Neural progenitor cell (in vitro differentiated cells): ENCODE measurements at regions not wholly inside any gene's neighbourhood (a gene's known extent, or its start where the extent isn't known, plus 50 kb on each side); places are given as distances from the start of the nearest gene placed in this dataset.

Experiments used
- DNase-seq: peaks from one replicate; pipeline ENCODE4 v3.0.0-alpha.2; 2016; ENCODE audit warnings: low spot score
- H2AFZ ChIP-seq: fragments of 200-600 bp; sonication (generic); replicated peaks from 2 replicates; pipeline ENCODE4 v1.6.1; 2016; ENCODE audit warnings: antibody characterized with exemption
- H3F3A ChIP-seq: fragments of 200-600 bp; sonication (generic); 2 replicates; pipeline ENCODE4 v1.6.1; 2016; ENCODE audit warnings: antibody characterized with exemption, low read depth
- H3K27ac ChIP-seq: fragments of 200-600 bp; sonication (generic); 2 replicates; pipeline ENCODE4 v1.5.1; 2016; ENCODE audit warnings: mild to moderate bottlenecking
- H3K27me3 ChIP-seq: fragments of 200-600 bp; sonication (generic); 2 replicates; pipeline ENCODE4 v1.6.1; 2016; ENCODE audit warnings: mild to moderate bottlenecking, moderate library complexity
- H3K36me3 ChIP-seq: fragments of 200-600 bp; sonication (generic); 2 replicates; pipeline ENCODE4 v1.5.1; 2016
- H3K4me1 ChIP-seq: fragments of 200-600 bp; sonication (generic); 2 replicates; pipeline ENCODE4 v1.6.1; 2016; ENCODE audit warnings: mixed run types
- H3K4me2 ChIP-seq: fragments of 200-600 bp; sonication (generic); 2 replicates; pipeline ENCODE4 v1.6.1; 2016
- H3K4me3 ChIP-seq: fragments of 200-600 bp; sonication (generic); 2 replicates; pipeline ENCODE4 v1.5.1; 2016
- H3K79me2 ChIP-seq: fragments of 200-600 bp; sonication (generic); 2 replicates; pipeline ENCODE4 v1.6.1; 2016; ENCODE audit warnings: low read depth
- H3K9ac ChIP-seq: fragments of 200-600 bp; sonication (generic); 2 replicates; pipeline ENCODE4 v1.6.1; 2016
- H3K9me3 ChIP-seq: fragments of 200-600 bp; sonication (generic); 2 replicates; pipeline ENCODE4 v1.5.1; 2016; ENCODE audit warnings: low read depth
- H4K20me1 ChIP-seq: fragments of 200-600 bp; sonication (generic); 2 replicates; pipeline ENCODE4 v1.6.1; 2016; ENCODE audit warnings: low read depth
- H3K27ac Mint-ChIP-seq: 3 replicates; pipeline ENCODE4 v1.8.0; 2021; ENCODE audit warnings: mixed read lengths
- H3K27me3 Mint-ChIP-seq: 2 replicates; pipeline ENCODE4 v1.8.0; 2022; ENCODE audit warnings: low read depth, mild to moderate bottlenecking, inconsistent platforms, moderate library complexity, mixed read lengths; ENCODE audit not compliant: insufficient read depth
- H3K36me3 Mint-ChIP-seq: 3 replicates; pipeline ENCODE4 v1.8.0; 2021; ENCODE audit warnings: mixed read lengths
- H3K4me1 Mint-ChIP-seq: 3 replicates; pipeline ENCODE4 v1.8.0; 2021; ENCODE audit warnings: mixed read lengths
- H3K4me3 Mint-ChIP-seq: 3 replicates; pipeline ENCODE4 v1.8.0; 2021; ENCODE audit warnings: mild to moderate bottlenecking, moderate library complexity, mixed read lengths
- H3K9me3 Mint-ChIP-seq: 3 replicates; pipeline ENCODE4 v1.8.0; 2020; ENCODE audit warnings: mixed read lengths
- CTCF ChIP-seq: fragments of 200-600 bp; sonication (generic); IDR thresholded peaks from 2 replicates; pipeline ENCODE4 v1.5.1; 2017; ENCODE audit warnings: antibody characterized with exemption, mild to moderate bottlenecking
- EZH2 ChIP-seq: fragments of 200-600 bp; sonication (generic); IDR thresholded peaks from 2 replicates; pipeline ENCODE4 v1.6.1; 2017; ENCODE audit warnings: antibody characterized with exemption, mild to moderate bottlenecking, moderate library complexity
- EZH2phosphoT487 ChIP-seq: fragments of 200-600 bp; sonication (generic); IDR thresholded peaks from 2 replicates; pipeline ENCODE4 v1.6.1; 2017; ENCODE audit warnings: antibody characterized with exemption

DNA sequence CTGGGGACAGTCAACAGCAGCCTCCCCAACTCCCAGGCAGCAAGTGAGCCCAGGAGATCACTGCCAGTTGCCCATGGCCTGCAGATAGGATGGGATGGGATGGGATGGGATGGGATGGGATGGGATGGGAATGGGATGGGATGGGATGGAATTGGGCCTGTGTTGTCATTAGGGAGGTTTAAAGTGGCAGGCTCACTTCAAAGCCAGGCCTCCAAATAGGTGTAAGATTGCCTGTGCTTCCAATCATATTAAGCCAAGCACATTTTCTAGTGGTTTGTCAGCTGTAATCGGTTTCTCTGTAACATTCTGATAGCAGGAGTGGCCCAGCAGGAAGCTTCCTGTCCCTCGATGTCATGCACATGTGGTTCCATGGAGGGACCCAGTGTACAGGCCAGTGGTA lies 82.7 kb upstream of the NXT1 start:
- Histone ChIP-seq H3K36me3 (no peaks in the 10 kb centered on the region), H3K4me1 (peaks cover 13% of the 10 kb centered on the region), H3K9me3 (no peaks in the 10 kb centered on the region), H3F3A (peaks cover 14% of the 10 kb centered on the region), H4K20me1 (no peaks in the 10 kb centered on the region), H3K4me2 (no peak overlapping the region), H3K79me2 (no peaks in the 10 kb centered on the region), H2AFZ (no peak overlapping the region), H3K27ac (no peak overlapping the region), H3K9ac (no peak overlapping the region), H3K27me3 (no peaks in the 10 kb centered on the region), H3K4me3 (no peak overlapping the region)
- H3K36me3 Mint-ChIP-seq: no peaks in the 10 kb centered on the region
- H3K9me3 Mint-ChIP-seq: peaks cover 23% of the 10 kb centered on the region
- no peak for DNase-seq
- no peak overlapping the region for H3K27ac Mint-ChIP-seq
- H3K27me3 Mint-ChIP-seq: peaks cover 2% of the 10 kb centered on the region
- TF ChIP-seq EZH2: no peak
- no peak for TF ChIP-seq EZH2phosphoT487
- TF ChIP-seq CTCF: no peak
- no peak overlapping the region for H3K4me3 Mint-ChIP-seq
- H3K4me1 Mint-ChIP-seq: peaks cover 8% of the 10 kb centered on the region

DNA sequence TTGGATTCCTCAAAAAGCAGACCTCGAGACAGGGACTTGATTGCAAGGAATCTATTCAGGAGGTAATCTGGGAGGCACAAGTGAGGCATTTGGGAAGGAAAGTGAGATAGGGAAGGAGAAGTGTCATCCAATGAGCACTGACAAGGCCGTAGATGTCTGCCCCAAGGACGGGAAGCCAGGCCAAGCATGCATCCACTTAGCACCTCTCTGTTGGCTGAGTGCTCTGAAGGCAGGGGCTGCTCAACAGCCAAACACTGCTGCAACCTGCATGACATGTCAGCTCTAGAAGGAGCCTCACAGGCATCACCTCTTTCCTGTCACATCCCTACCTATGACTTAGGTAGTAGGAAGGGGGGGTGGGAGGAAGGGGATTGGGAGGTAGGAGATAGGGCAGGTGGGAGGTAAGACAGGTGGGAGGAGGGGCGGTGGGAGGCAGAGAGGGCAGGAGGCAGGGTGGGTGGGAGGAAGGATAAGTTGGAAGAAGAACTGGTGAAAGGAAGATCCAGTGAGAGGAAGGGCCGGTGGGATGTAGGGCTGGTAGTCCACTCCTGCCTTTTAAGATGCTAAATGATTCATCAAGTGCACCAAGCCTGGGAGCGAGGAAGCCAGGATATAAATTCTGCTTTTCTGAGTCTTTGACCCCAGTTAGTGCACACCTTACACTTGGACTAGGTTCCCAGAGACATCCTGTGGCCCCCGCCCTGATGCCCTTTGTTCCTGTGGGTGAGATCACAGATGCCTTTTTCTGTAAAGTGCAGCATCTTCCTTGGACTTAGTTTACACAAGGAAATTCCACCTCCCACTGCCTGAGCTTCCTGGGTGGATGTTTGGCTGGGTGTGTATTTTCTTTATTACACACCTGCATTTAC lies 83.8 kb upstream of the NXT1 start:
- Histone ChIP-seq H3K9me3 (no peaks in the 10 kb centered on the region), H3K36me3 (no peaks in the 10 kb centered on the region), H3K4me2 (no peak overlapping the region), H3K4me1 (peaks cover 13% of the 10 kb centered on the region), H3K27ac (no peak overlapping the region), H3K9ac (no peak overlapping the region), H3K79me2 (no peaks in the 10 kb centered on the region), H4K20me1 (no peaks in the 10 kb centered on the region), H2AFZ (no peak overlapping the region), H3K27me3 (no peaks in the 10 kb centered on the region), H3K4me3 (no peak overlapping the region), H3F3A (peaks cover 14% of the 10 kb centered on the region)
- TF ChIP-seq EZH2 (no peak), EZH2phosphoT487 (no peak)
- peaks cover 23% of the 10 kb centered on the region for H3K9me3 Mint-ChIP-seq
- peaks cover 3% of the 10 kb centered on the region for H3K4me1 Mint-ChIP-seq
- DNase-seq: no peak
- peaks cover 2% of the 10 kb centered on the region for H3K27me3 Mint-ChIP-seq
- H3K36me3 Mint-ChIP-seq: no peaks in the 10 kb centered on the region
- no peak overlapping the region for H3K27ac Mint-ChIP-seq
- H3K4me3 Mint-ChIP-seq: no peak overlapping the region

- DNase-seq: no peak
- no peak overlapping the region for H3K27ac Mint-ChIP-seq
- no peaks in the 10 kb centered on the region for H3K27me3 ChIP-seq
- no peaks in the 10 kb centered on the region for H3K36me3 ChIP-seq
- peaks cover under 1% of the 10 kb centered on the region for H3K4me1 Mint-ChIP-seq
- H3K4me1 ChIP-seq: peaks cover 10% of the 10 kb centered on the region
- H3F3A ChIP-seq: peaks cover 12% of the 10 kb centered on the region
- no peak overlapping the region for H3K4me3 Mint-ChIP-seq
- H3K79me2 ChIP-seq: no peaks in the 10 kb centered on the region
- no peak overlapping the region for H3K4me3 ChIP-seq
- TF ChIP-seq CTCF (no peak), EZH2phosphoT487 (no peak)
- no peak overlapping the region for H2AFZ ChIP-seq
- H3K4me2 ChIP-seq: no peak overlapping the region
- peaks cover 21% of the 10 kb centered on the region for H3K9me3 Mint-ChIP-seq
- no peaks in the 10 kb centered on the region for H3K36me3 Mint-ChIP-seq
- H3K27ac ChIP-seq: no peak overlapping the region
- no peaks in the 10 kb centered on the region for H3K9me3 ChIP-seq
- H3K27me3 Mint-ChIP-seq: peaks cover 2% of the 10 kb centered on the region
- H3K9ac ChIP-seq: no peak overlapping the region
- no peaks in the 10 kb centered on the region for H4K20me1 ChIP-seq
Measured at GRCh38 chr20:23265226-23265625, 85.4 kb upstream of the NXT1 start.

DNA sequence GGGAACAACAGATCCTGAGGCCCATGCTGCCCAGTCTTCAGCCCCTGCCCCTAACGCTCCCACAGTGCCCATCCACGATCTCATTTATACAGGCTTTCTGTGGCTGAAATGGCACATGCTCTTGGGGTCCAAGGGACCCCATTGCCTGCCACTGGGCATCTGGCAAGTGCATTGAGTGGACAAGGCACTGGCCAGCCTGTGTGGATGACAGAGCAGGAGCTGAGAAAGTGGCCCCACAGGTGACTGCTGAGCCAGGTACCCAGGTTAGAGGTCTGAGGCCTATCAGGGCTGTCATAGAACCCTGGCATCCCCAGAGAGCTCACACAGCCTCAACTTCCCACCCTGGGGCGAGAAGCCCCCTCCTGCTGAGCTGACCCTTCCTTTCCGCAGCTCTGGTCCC lies 86.0 kb upstream of the NXT1 start:
- Histone ChIP-seq H3K9ac (no peak overlapping the region), H3K27me3 (no peaks in the 10 kb centered on the region), H2AFZ (no peak overlapping the region), H3K79me2 (no peaks in the 10 kb centered on the region), H3K27ac (no peak overlapping the region), H3K4me2 (no peak overlapping the region), H4K20me1 (no peaks in the 10 kb centered on the region), H3K4me1 (peaks cover 3% of the 10 kb centered on the region), H3F3A (peaks cover 5% of the 10 kb centered on the region), H3K9me3 (no peaks in the 10 kb centered on the region), H3K4me3 (no peak overlapping the region), H3K36me3 (no peaks in the 10 kb centered on the region)
- DNase-seq: no peak
- Mint-ChIP-seq H3K9me3 (peaks cover 17% of the 10 kb centered on the region), H3K4me1 (peaks cover 6% of the 10 kb centered on the region), H3K4me3 (no peak overlapping the region), H3K27me3 (peaks cover 2% of the 10 kb centered on the region), H3K27ac (no peak overlapping the region), H3K36me3 (no peaks in the 10 kb centered on the region)
- TF ChIP-seq EZH2phosphoT487: no peak
- no peak for TF ChIP-seq CTCF
- no peak for TF ChIP-seq EZH2
